ENCODE measurements at regions not wholly inside any gene's neighbourhood (a gene's known extent, or its start where the extent isn't known, plus 50 kb on each side); places are given as distances from the start of the nearest gene placed in this dataset.
"Not testable (repeated sequence)": the region's sequence is repeated elsewhere in the genome, so short reads cannot be mapped to it uniquely, and the experiment has no call there.

DNA sequence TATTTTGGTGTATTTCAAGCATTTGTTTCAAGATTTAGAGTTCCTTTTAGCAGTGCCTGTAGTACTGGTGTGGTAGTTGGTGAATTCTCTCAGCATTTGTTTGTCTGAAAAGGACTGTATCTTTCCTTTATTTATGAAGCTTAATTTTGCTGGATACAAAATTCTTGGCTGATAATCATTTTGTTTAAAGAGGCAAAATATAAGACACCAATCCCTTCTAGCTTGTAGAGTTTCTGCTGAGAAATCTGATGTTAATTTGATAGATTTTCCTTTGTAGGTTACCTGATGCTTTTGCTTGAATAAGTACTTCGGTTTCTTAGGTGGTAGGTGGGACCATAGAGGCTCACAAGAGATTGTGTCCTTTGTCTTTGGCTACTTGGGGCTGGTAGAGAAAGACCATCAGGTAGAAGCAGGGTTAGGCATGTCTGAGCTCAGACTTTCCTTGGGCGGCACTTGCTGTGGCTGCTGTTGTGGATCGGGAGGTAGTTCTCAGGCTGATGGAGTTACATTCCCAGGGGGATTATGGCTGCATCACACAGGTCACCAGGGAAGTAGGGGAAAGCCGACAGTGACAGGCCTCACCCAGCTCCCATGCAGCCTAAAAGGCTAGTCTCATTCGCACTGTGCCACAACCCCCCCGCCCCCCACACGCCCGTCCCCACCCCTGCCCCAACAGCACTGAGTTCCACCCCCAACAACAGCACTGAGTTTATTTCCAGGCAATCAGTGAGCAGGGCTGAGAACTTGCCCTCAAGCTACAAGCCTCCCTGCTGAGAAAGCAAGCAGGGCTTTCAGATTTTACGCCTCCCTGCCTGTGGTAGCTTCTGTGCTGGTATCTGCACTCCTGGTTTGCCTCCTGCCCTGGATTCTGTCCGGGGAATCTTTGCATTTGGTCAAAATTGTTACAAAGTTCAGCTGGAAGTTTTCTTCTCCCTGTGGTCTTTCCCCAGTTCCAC is 127.1 kb upstream of the GLRA1 start:
- Histone ChIP-seq H3K4me3 (no peak overlapping the region), H3K9me3 (ENCODE audit: low read depth) (no peaks in the 10 kb centered on the region), H3K4me1 (ENCODE audit: low read depth) (no peaks in the 10 kb centered on the region), H3K27me3 (no peaks in the 10 kb centered on the region), H3K36me3 (no peaks in the 10 kb centered on the region), H3K27ac (no peak overlapping the region)
- no peak for DNase-seq (ENCODE audit: low read depth in 1 of 2, low spot score in 1 of 2)
- TF ChIP-seq CTCF (IDR thresholded peaks at IDR 0.05; ENCODE audit: low read depth, low read length): no peak

- Histone ChIP-seq H3K36me3 (no peaks in the 10 kb centered on the region), H3K4me1 (ENCODE audit: low read depth) (no peaks in the 10 kb centered on the region), H3K9me3 (ENCODE audit: low read depth) (no peaks in the 10 kb centered on the region), H3K27me3 (no peaks in the 10 kb centered on the region), H3K27ac (no peak overlapping the region), H3K4me3 (no peak overlapping the region)
- DNase-seq (ENCODE audit: low read depth in 1 of 2, low spot score in 1 of 2): no peak
- no peak for TF ChIP-seq CTCF (IDR thresholded peaks at IDR 0.05; ENCODE audit: low read depth, low read length)
These were observed 121.7 kb upstream of the GLRA1 start for GRCh38 chr5:152046361-152046760.

GRCh38 chr5:152038856-152039255 is 114.2 kb upstream of the GLRA1 start:
- not testable (repeated sequence) for H3K4me1 ChIP-seq (ENCODE audit: low read depth); H3K27me3 ChIP-seq; H3K27ac ChIP-seq; H3K4me3 ChIP-seq; DNase-seq (ENCODE audit: low read depth in 1 of 2, low spot score in 1 of 2); H3K9me3 ChIP-seq (ENCODE audit: low read depth); H3K36me3 ChIP-seq

GRCh38 chr5:152026328-152027024 is 101.8 kb upstream of the GLRA1 start:
- not testable (repeated sequence) for DNase-seq (ENCODE audit: low read depth in 1 of 2, low spot score in 1 of 2); H3K4me3 ChIP-seq; H3K9me3 ChIP-seq (ENCODE audit: low read depth); H3K4me1 ChIP-seq (ENCODE audit: low read depth); H3K36me3 ChIP-seq; H3K27ac ChIP-seq; H3K27me3 ChIP-seq

DNA sequence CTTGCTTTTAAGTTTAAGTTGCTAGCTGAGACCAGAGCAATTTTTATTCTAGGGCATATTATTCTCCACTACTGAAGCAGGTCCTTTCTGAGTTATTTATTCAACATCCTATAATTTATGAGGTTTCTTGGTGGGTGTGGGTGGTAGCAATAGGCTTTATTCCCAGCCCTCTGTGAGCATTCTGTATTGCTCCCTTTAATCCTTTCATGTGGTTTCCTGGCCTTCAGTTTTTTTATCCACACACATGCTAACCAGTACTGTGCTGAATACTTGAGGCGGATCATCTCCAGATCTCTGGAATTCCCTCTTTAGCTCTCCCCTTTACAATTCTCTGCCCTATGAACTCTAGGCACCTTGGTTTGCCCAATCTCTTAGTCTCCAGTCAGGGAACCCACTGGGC is 91.8 kb upstream of the GLRA1 start:
- no peak overlapping the region for H3K27ac ChIP-seq
- no peak for DNase-seq (ENCODE audit: low read depth in 1 of 2, low spot score in 1 of 2)
- no peaks in the 10 kb centered on the region for H3K27me3 ChIP-seq
- TF ChIP-seq CTCF (IDR thresholded peaks at IDR 0.05; ENCODE audit: low read depth, low read length): no peak
- H3K36me3 ChIP-seq: no peaks in the 10 kb centered on the region
- no peak overlapping the region for H3K4me3 ChIP-seq
- no peaks in the 10 kb centered on the region for H3K9me3 ChIP-seq (ENCODE audit: low read depth)
- H3K4me1 ChIP-seq (ENCODE audit: low read depth): no peaks in the 10 kb centered on the region

DNA sequence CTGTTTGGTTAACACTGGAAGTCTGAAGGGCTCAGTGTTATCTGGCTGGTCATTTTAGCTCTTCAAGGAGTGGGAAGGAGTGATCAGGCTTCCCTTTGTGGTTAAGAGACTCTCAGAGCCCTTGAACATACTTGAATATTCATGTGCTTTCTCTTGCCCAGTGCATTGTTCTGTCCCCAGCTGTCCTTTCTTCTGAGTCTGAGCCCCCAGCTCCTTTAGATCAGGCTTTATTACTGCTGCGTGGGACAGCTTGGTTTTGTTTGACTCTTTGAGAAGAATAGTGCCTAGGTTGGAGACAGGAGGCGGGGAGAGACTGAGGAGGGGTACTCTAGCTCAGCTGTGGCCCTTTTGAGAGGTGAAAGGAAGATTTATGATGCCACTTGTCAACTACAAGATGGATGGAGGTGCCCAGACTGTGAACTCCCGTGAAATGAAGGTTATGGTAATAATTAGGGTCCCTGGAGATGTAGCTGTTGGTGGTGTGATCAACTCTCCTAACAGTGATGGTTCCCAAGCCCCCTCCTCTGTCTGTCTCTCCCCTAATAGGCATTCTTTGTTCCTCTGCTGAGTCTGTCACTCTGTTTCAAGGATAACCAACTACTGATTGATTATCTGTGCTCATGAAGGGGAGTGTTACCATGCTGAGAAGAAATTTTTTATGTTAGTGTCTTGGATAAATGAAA is 83.1 kb upstream of the GLRA1 start:
- no peak for TF ChIP-seq CTCF (IDR thresholded peaks at IDR 0.05; ENCODE audit: low read depth, low read length)
- DNase-seq (ENCODE audit: low read depth in 1 of 2, low spot score in 1 of 2): peak in 1 of 2 donors; percentile 65
- Histone ChIP-seq H3K27me3 (no peaks in the 10 kb centered on the region), H3K4me3 (no peak overlapping the region), H3K4me1 (ENCODE audit: low read depth) (peaks cover 5% of the 10 kb centered on the region), H3K36me3 (no peaks in the 10 kb centered on the region), H3K27ac (no peak overlapping the region), H3K9me3 (ENCODE audit: low read depth) (no peaks in the 10 kb centered on the region)

All from cardiac muscle cell (in vitro differentiated cells and primary cell).